Neural crest cell (in vitro differentiated cells): ENCODE measurements at regions not wholly inside any gene's neighbourhood (a gene's known extent, or its start where the extent isn't known, plus 50 kb on each side); places are given as distances from the start of the nearest gene placed in this dataset.

Experiments used
- DNase-seq: peaks from one replicate; pipeline ENCODE4 v3.0.0; 2021; ENCODE audit warnings: low read depth, mixed read lengths, low spot score
- H3K27ac Mint-ChIP-seq: one replicate; pipeline ENCODE4 v1.8.0; 2021; ENCODE audit warnings: mild to moderate bottlenecking, mixed read lengths; ENCODE audit not compliant: unreplicated experiment
- H3K27me3 Mint-ChIP-seq: 2 replicates; pipeline ENCODE4 v1.8.0; 2021; ENCODE audit warnings: low read depth, mild to moderate bottlenecking, mixed read lengths
- H3K36me3 Mint-ChIP-seq: 2 replicates; pipeline ENCODE4 v1.8.0; 2021; ENCODE audit warnings: low read depth, mild to moderate bottlenecking, mixed read lengths
- H3K4me1 Mint-ChIP-seq: 2 replicates; pipeline ENCODE4 v1.8.0; 2021; ENCODE audit warnings: mixed read lengths
- H3K4me3 Mint-ChIP-seq: one replicate; pipeline ENCODE4 v1.8.0; 2021; ENCODE audit warnings: mild to moderate bottlenecking, mixed read lengths
- H3K9me3 Mint-ChIP-seq: 2 replicates; pipeline ENCODE4 v1.8.0; 2021; ENCODE audit warnings: mixed read lengths
- TF ChIP-seq, protein P1 (sequence below): fragments of 200-600 bp; sonication (generic); conservative IDR thresholded peaks from 2 replicates; pipeline ENCODE4 v1.5.0; 2021; ENCODE audit warnings: antibody characterized with exemption, mild to moderate bottlenecking

- H3K27ac Mint-ChIP-seq, result no peak overlapping the region
- no peaks in the 10 kb centered on the region for H3K9me3 Mint-ChIP-seq
- no peak for DNase-seq
- TF ChIP-seq, protein P1, sequence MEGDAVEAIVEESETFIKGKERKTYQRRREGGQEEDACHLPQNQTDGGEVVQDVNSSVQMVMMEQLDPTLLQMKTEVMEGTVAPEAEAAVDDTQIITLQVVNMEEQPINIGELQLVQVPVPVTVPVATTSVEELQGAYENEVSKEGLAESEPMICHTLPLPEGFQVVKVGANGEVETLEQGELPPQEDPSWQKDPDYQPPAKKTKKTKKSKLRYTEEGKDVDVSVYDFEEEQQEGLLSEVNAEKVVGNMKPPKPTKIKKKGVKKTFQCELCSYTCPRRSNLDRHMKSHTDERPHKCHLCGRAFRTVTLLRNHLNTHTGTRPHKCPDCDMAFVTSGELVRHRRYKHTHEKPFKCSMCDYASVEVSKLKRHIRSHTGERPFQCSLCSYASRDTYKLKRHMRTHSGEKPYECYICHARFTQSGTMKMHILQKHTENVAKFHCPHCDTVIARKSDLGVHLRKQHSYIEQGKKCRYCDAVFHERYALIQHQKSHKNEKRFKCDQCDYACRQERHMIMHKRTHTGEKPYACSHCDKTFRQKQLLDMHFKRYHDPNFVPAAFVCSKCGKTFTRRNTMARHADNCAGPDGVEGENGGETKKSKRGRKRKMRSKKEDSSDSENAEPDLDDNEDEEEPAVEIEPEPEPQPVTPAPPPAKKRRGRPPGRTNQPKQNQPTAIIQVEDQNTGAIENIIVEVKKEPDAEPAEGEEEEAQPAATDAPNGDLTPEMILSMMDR, result no peak
- H3K4me3 Mint-ChIP-seq, result no peak overlapping the region
- H3K36me3 Mint-ChIP-seq, result no peaks in the 10 kb centered on the region
- H3K27me3 Mint-ChIP-seq, result no peaks in the 10 kb centered on the region
- peaks cover 5% of the 10 kb centered on the region for H3K4me1 Mint-ChIP-seq
Measured at GRCh38 chr15:36175186-36175740, 404.2 kb upstream of the CDIN1 start.

DNA sequence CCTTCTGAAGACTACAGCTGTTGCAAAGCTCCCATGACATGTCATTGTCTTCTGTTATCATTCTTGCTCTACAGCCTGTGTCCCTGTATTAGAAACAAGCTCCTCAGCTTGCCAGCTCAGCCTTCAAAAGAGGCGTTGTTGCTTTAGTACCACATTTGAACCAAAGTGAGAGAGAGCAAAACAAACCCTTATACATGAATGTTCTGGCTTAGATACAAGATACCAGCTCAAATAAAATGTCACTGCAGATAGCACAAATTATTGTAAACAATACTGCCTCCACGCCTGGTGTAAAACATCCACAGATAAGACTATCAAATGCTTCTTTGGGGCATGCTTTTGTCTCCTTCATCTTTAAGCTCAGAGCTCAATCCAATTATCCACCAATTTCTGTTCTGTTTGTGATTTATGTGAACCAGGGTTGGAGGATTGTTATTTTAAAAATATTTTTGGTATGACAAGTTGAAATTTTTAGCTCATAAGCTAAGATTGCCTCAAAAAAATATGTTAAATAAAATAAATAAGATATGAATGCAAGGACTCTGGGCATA, 403.6 kb upstream of the CDIN1 start:
- Mint-ChIP-seq H3K36me3 (no peaks in the 10 kb centered on the region), H3K4me1 (peaks cover 5% of the 10 kb centered on the region), H3K27ac (no peak overlapping the region), H3K4me3 (no peak overlapping the region), H3K27me3 (no peaks in the 10 kb centered on the region), H3K9me3 (no peaks in the 10 kb centered on the region)
- DNase-seq, result no peak
- TF ChIP-seq, protein P1, result no peak

GRCh38 chr15:36177590-36178302, 401.7 kb upstream of the CDIN1 start:
- no peak overlapping the region for H3K27ac Mint-ChIP-seq
- H3K36me3 Mint-ChIP-seq, result no peaks in the 10 kb centered on the region
- TF ChIP-seq, protein P1, result no peak
- H3K9me3 Mint-ChIP-seq, result no peaks in the 10 kb centered on the region
- no peak for DNase-seq
- H3K4me1 Mint-ChIP-seq, result peaks cover 5% of the 10 kb centered on the region
- no peak overlapping the region for H3K4me3 Mint-ChIP-seq
- H3K27me3 Mint-ChIP-seq, result no peaks in the 10 kb centered on the region

DNA sequence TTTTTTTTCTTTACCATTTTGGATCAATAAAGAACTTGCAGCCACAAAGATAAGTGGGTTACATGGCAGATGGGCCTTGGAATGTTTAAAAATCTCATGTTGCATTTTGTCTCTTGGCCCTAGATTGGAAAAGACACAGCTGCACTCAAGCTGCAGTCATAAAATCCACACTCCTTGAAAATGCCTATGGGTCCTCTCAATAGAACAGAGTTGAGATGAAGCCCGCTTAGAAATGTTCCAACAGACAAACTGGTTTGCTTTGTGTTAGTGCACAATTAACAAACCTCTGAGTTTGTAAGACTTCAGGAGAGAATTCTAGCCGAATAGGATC, 401.2 kb upstream of the CDIN1 start:
- Mint-ChIP-seq H3K27me3 (no peaks in the 10 kb centered on the region), H3K36me3 (no peaks in the 10 kb centered on the region), H3K27ac (no peak overlapping the region), H3K4me3 (no peak overlapping the region), H3K9me3 (no peaks in the 10 kb centered on the region), H3K4me1 (peaks cover 5% of the 10 kb centered on the region)
- TF ChIP-seq, protein P1, result no peak
- no peak for DNase-seq

DNA sequence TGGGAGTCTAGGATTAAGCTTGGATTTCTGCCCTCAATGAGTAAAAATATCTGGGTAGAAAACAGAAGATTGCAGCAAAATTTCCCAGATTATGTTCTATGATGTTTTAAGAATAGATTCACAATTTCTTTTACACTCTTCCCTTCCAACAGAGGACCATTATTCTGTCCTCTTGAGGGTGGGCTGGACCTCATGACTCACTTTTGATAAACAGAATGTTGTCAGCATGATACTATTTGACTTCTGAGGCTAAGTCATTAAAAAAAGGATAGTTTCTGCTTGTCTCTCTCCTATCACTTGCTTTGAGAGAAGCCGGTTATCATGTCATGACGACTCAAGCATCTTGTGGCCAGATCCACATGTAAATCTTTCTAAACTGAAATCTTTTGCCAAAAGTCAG, 396.2 kb upstream of the CDIN1 start:
- Mint-ChIP-seq H3K4me3 (no peak overlapping the region), H3K27ac (no peak overlapping the region), H3K4me1 (peaks cover 3% of the 10 kb centered on the region), H3K27me3 (no peaks in the 10 kb centered on the region), H3K36me3 (no peaks in the 10 kb centered on the region), H3K9me3 (no peaks in the 10 kb centered on the region)
- TF ChIP-seq, protein P1, result no peak
- DNase-seq, result no peak
